Thymus (tissue), 11 donors: ENCODE measurements at regions not wholly inside any gene's neighbourhood (a gene's known extent, or its start where the extent isn't known, plus 50 kb on each side); places are given as distances from the start of the nearest gene placed in this dataset.

Experiments
- DNase-seq, 9 donors: peaks; one replicate each; pipeline ENCODE4 v3.0.0-alpha.2; 2013; ENCODE audit warnings: low spot score in 9 of 9, low read depth in 6 of 9, missing footprints in 1 of 9
- H3K27ac ChIP-seq, 2 donors: one replicate each; pipeline ENCODE4 v1.5.1; 2013; ENCODE audit warnings: control low read depth in 1 of 2, low read depth in 1 of 2, low read length in 1 of 2, mild to moderate bottlenecking in 1 of 2, moderate library complexity in 1 of 2
- H3K27me3 ChIP-seq, 2 donors: one replicate each; pipeline ENCODE4 v1.5.1; 2013; ENCODE audit warnings: low read length in 1 of 2; ENCODE audit not compliant: control insufficient read depth in 2 of 2, insufficient read depth in 1 of 2
- H3K36me3 ChIP-seq, 2 donors: one replicate each; pipeline ENCODE4 v1.5.1; 2013; ENCODE audit warnings: low read length in 1 of 2, mild to moderate bottlenecking in 1 of 2, moderate library complexity in 1 of 2; ENCODE audit not compliant: control insufficient read depth in 2 of 2, insufficient read depth in 2 of 2
- H3K4me1 ChIP-seq, 2 donors: one replicate each; pipeline ENCODE4 v1.5.1; 2013; ENCODE audit warnings: low read length in 2 of 2; ENCODE audit not compliant: control insufficient read depth in 2 of 2, insufficient read depth in 2 of 2
- H3K4me3 ChIP-seq, 2 donors: one replicate each; pipeline ENCODE4 v1.5.1; 2013; ENCODE audit warnings: low read length in 2 of 2, control low read depth in 1 of 2, mild to moderate bottlenecking in 1 of 2
- H3K9me3 ChIP-seq, 2 donors: one replicate each; pipeline ENCODE4 v1.5.1; 2013; ENCODE audit warnings: low read length in 1 of 2, mild to moderate bottlenecking in 1 of 2; ENCODE audit not compliant: control insufficient read depth in 2 of 2, insufficient read depth in 1 of 2
- WGBS: extraction: QIAGEN DNeasy Blood & Tissue Kit; methylation state at CpG from one replicate; pipeline ENCODE4 v1.1.7; 2013; 5-methylcytosine and 5-hydroxymethylcytosine counted together
- donor health status: healthy.

DNA sequence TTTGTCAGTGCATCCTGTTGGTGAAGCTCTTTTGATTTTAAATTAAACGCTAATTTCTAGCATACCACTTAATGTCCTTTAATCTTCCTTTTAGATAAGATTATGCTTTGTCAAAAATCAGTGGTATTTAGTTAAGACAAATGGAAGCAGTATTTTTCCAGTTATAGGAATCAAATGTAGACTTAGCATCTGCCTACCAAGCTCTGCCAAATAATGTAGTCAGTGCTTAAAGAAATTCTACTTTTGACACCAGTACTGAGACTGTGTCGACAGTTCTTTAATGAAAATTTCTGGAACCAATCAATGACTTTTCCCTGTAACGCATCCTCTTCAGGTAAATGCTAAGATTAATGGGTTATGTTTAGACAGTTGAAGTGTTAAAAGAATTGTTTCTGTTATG is 803.3 kb upstream of the FAM98A start:
- H3K27me3 ChIP-seq = no peaks in the 10 kb centered on the region
- 97% methylated on average over 3 of the region's 3 CpGs for whole genome bisulfite sequencing
- no peaks in the 10 kb centered on the region for H3K4me1 ChIP-seq
- DNase-seq = no peak
- no peak overlapping the region for H3K27ac ChIP-seq
- no peaks in the 10 kb centered on the region for H3K9me3 ChIP-seq
- no peaks in the 10 kb centered on the region for H3K36me3 ChIP-seq
- H3K4me3 ChIP-seq = no peak overlapping the region

DNA sequence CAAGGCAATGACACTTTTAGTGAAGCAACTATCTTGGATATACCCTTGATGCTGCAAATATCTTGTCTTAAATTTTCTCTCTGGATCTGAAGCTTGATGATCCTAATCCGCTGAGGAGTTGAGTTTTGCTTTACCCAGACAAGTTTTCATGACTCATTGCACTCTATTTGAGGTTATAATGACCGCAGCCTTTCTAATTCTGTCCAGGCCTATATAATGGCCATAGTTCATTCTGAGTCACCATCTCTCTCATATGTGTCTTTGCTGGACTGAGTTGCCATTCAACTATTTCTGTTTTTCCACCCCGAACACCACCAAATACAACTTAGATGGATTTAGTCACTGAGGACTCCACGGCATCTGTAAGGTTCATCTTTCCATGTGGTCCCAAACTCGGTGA is 802.1 kb upstream of the FAM98A start:
- Histone ChIP-seq H3K36me3 (no peaks in the 10 kb centered on the region), H3K9me3 (no peaks in the 10 kb centered on the region), H3K4me3 (no peak overlapping the region), H3K4me1 (no peaks in the 10 kb centered on the region), H3K27ac (no peak overlapping the region), H3K27me3 (no peaks in the 10 kb centered on the region)
- 91% methylated on average over 5 of the region's 5 CpGs for WGBS
- DNase-seq = no peak

DNA sequence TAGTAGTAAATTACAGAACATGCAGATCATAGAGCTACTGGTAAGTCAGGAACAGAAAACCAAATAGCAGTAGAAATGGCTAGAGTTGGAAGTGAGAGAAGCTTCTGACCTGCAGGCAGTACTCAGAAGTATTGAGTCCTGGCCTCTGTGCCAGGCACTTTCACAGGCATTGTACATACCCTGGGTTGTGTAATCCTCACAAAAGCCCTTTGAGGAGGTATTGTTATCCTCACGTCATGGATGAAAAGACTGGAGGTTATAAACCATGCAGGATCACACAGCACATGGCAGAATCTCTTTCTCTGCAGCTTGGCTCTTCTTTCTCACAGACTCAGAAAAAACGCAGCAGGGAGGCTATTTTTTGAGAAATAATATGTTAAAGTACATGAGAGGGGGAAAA is 789.3 kb upstream of the FAM98A start:
- Histone ChIP-seq H3K9me3 (no peaks in the 10 kb centered on the region), H3K27ac (no peak overlapping the region), H3K27me3 (no peaks in the 10 kb centered on the region), H3K36me3 (no peaks in the 10 kb centered on the region), H3K4me3 (no peak overlapping the region), H3K4me1 (no peaks in the 10 kb centered on the region)
- DNase-seq = no peak
- WGBS = 67% methylated on average over 2 of the region's 2 CpGs

DNA sequence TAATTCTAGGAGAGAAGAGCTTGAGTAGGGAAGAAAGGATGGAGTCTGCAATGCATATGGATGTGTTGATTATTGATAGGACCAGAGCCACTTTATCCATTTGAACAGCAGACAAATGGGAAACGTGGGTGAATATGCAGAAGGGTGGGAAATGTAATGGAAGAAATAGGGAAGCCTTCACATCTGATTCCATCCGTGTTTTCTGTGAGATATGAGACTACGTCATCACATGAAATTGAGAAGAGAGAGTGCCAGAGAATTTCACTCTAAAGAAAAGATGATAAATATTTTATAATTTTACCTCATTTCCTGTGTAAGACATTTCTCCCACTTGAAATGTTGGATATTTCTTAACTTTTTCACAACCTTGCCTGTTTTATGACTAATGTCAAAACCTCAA is 788.4 kb upstream of the FAM98A start:
- H3K4me3 ChIP-seq = no peak overlapping the region
- 79% methylated on average over 3 of the region's 3 CpGs for WGBS
- no peaks in the 10 kb centered on the region for H3K36me3 ChIP-seq
- no peaks in the 10 kb centered on the region for H3K27me3 ChIP-seq
- no peaks in the 10 kb centered on the region for H3K4me1 ChIP-seq
- H3K27ac ChIP-seq = no peak overlapping the region
- no peaks in the 10 kb centered on the region for H3K9me3 ChIP-seq
- DNase-seq = no peak

DNA sequence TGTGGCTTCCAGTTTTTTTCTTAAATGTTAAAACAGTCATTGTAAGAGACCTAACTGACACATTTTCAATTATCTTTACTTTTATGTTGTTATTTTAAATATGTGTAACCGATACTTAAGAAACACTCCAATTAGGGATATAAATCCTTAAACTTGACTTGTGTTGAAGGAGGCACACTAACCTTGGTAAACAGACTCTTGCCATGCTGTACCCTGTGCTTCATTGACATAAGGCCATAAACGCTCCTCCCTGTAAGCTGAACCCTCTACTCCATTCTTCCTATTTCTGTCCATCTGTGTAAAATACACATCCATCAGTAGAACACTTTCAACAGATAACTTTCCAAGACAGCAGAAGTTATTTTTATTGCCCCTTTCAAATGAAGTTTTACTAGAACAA is 780.5 kb upstream of the FAM98A start:
- Histone ChIP-seq H3K27ac (no peak overlapping the region), H3K4me3 (no peak overlapping the region), H3K36me3 (no peaks in the 10 kb centered on the region), H3K4me1 (no peaks in the 10 kb centered on the region), H3K9me3 (no peaks in the 10 kb centered on the region), H3K27me3 (no peaks in the 10 kb centered on the region)
- no peak for DNase-seq
- WGBS = 89% methylated on average over 2 of the region's 2 CpGs

DNA sequence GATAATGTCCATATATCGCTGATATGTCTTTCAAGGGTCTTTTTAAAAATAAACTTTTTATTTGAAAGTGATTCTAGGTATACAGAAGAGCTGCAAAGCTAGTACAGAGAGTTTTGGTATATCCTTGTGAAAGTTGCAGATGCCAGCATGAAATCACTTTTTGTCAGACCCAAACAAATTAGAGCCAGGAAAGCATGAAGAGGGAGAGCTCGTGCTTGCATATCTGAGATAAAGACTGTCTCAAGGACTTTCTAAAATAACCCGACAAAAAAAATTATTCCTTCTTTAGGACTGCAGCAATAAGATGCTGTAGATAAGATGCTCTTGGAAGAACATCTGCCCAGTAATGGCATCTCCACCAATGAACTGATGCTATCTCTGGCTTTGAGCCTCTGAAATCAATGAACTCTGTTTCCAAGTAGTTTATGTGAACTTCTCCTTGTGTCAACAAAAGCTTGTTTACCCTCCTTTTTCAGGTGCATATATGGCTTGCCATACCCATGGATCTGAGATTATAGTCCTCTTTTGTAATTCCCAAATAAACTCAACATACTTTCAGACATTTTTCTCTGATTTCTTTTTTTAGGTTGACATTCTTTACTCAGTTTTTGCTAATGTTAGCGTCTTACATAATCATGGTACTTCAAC is 774.6 kb upstream of the FAM98A start:
- H3K27ac ChIP-seq = no peak overlapping the region
- no peaks in the 10 kb centered on the region for H3K4me1 ChIP-seq
- H3K4me3 ChIP-seq = no peak overlapping the region
- DNase-seq = no peak
- H3K9me3 ChIP-seq = no peaks in the 10 kb centered on the region
- 87% methylated on average over 4 of the region's 4 CpGs for WGBS
- no peaks in the 10 kb centered on the region for H3K36me3 ChIP-seq
- no peaks in the 10 kb centered on the region for H3K27me3 ChIP-seq

DNA sequence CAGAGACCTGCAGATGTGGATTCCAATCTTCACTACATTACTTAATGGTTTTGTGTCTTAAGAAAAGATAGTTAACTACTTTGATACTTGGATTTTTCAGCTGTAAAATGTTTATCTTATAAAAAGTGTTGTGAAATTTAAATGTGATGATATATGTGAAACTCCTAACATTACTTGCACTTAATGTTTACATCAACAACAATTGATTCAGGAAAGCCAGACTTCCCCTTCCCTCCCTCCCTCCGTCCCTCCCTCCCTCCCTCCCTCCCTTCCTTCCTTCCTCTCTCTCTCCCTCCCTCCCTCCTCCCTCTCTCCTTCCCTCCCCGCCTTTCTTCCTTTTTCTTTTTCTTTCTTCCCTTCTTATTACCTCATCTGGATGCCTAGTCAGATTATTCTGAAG is 773.9 kb upstream of the FAM98A start:
- WGBS = 43% methylated on average over 2 of the region's 2 CpGs
- Histone ChIP-seq H3K27me3 (no peaks in the 10 kb centered on the region), H3K36me3 (no peaks in the 10 kb centered on the region), H3K27ac (no peak overlapping the region), H3K4me3 (no peak overlapping the region), H3K9me3 (no peaks in the 10 kb centered on the region), H3K4me1 (no peaks in the 10 kb centered on the region)
- no peak for DNase-seq

DNA sequence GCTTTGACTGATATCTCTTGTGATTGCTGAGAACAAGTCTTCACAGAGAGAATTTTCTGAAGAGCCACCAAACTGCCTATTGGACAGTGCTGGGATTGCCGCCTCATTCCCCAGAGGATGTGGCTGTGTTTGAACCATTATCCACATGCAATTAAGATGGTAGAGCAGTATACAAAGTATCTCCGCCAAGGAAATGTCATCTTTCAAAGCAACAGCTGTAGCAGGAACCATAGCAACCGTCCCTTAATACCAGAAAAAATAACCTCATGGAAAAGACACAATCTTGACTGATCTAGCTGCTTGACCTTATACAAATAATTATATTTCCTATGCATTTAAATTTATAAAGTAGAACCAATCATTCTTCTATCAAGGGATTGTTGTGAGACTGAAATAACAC is 772.6 kb upstream of the FAM98A start:
- H3K9me3 ChIP-seq = no peaks in the 10 kb centered on the region
- H3K27ac ChIP-seq = no peak overlapping the region
- 94% methylated on average over 3 of the region's 3 CpGs for WGBS
- no peak overlapping the region for H3K4me3 ChIP-seq
- H3K4me1 ChIP-seq = no peaks in the 10 kb centered on the region
- no peak for DNase-seq
- H3K36me3 ChIP-seq = no peaks in the 10 kb centered on the region
- H3K27me3 ChIP-seq = no peaks in the 10 kb centered on the region

DNA sequence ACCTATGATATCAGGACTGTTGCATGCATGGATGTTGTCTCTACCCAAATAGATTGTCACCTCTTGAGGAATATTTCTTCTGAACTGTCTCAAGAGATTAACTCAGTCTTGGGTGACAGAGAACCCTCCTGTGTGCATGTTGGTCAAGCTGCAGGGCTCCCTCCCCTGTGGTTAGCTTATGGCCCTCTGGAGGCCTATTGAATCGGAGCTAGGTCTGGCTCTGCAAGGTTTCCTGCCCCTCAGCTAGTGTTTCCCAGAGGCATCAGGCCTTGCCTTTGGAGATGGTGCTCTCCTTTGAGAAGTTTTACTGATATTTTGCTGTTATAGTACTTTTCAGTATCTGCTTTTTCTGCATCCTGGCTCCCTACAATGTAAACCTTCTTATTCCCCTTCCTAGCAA is 769.2 kb upstream of the FAM98A start:
- no peaks in the 10 kb centered on the region for H3K27me3 ChIP-seq
- H3K9me3 ChIP-seq = no peaks in the 10 kb centered on the region
- WGBS = 55% methylated on average over 1 of the region's 1 CpG

DNA sequence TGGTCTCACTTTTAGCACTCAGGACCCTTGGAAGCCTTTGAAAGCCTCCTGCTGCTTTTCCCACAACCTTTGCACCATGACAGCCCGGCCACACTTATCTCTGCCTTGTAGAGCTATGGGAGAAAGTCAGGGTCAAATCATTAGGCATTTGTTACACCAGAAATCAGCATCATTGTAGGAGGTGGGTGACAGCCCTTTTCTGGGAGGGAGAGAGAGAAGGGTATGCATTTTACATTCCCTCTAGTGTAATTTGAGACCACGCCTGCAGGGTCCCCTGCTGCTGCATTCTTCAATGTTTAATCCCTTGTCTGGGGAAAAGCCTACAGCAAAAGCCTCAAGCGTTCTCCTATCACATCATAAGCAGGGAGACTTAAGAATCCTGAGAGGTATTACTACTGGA is 766.8 kb upstream of the FAM98A start:
- no peak for DNase-seq
- no peak overlapping the region for H3K27ac ChIP-seq
- 32% methylated on average over 3 of the region's 3 CpGs for WGBS

More for the DNA sequence above, 769.2 kb upstream of the FAM98A start:
- H3K4me1 ChIP-seq = no peaks in the 10 kb centered on the region
- H3K27ac ChIP-seq = no peak overlapping the region
- no peak for DNase-seq
- no peak overlapping the region for H3K4me3 ChIP-seq
- H3K36me3 ChIP-seq = no peaks in the 10 kb centered on the region

More for the DNA sequence above, 766.8 kb upstream of the FAM98A start:
- Histone ChIP-seq H3K4me3 (no peak overlapping the region), H3K27me3 (no peaks in the 10 kb centered on the region), H3K36me3 (no peaks in the 10 kb centered on the region), H3K4me1 (no peaks in the 10 kb centered on the region), H3K9me3 (no peaks in the 10 kb centered on the region)
